Activated B cell treated with CpG ODN at 0.5 μM for 24 hours (primary cell): ENCODE measurements at regions not wholly inside any gene's neighbourhood (a gene's known extent, or its start where the extent isn't known, plus 50 kb on each side); places are given as distances from the start of the nearest gene placed in this dataset.

ENCODE experiments used
- ATAC-seq: fragments of 200-7000 bp; cut with Tn5 transposase; one replicate; pipeline ENCODE4 v1.10.0; 2021; ENCODE audit warnings: low read depth, mild to moderate bottlenecking, moderate library complexity
- CTCF ChIA-PET: fragments of 350-600 bp; sonication (Branson Sonifier 250); formaldehyde crosslinking; loops from one replicate; lab custom pipeline; 2021; ENCODE audit warnings: antibody characterized with exemption; lab: Charles Lee
- POLR2A ChIA-PET: fragments of 350-600 bp; sonication (Branson Sonifier 250); formaldehyde crosslinking; loops from one replicate; lab custom pipeline; 2021; ENCODE audit warnings: antibody characterized with exemption; lab: Charles Lee
- DNase-seq: peaks from one replicate; pipeline ENCODE4 v3.0.0; 2022
- H3K27ac Mint-ChIP-seq: one replicate; pipeline ENCODE4 v1.8.0; 2020; ENCODE audit warnings: mixed read lengths
- H3K27me3 Mint-ChIP-seq: one replicate; pipeline ENCODE4 v1.8.0; 2021; ENCODE audit warnings: mixed read lengths
- H3K36me3 Mint-ChIP-seq: one replicate; pipeline ENCODE4 v1.8.0; 2021; ENCODE audit warnings: low read depth, mixed read lengths
- H3K4me1 Mint-ChIP-seq: one replicate; pipeline ENCODE4 v1.8.0; 2021; ENCODE audit warnings: mixed read lengths
- H3K4me3 Mint-ChIP-seq: one replicate; pipeline ENCODE4 v1.8.0; 2020; ENCODE audit warnings: mild to moderate bottlenecking, mixed read lengths
- H3K9me3 Mint-ChIP-seq: one replicate; pipeline ENCODE4 v1.8.0; 2020; ENCODE audit warnings: mixed read lengths
- intact Hi-C: fragments of 100-400 bp; cut with micrococcal nuclease; formaldehyde crosslinking; loops from one replicate; pipeline ENCODE4 v1.15.1; 2024
- TF ChIP-seq, protein P1 (sequence below): fragments of 200-600 bp; IDR thresholded peaks from one replicate; pipeline ENCODE4 v1.8.0; 2022; ENCODE audit warnings: antibody characterized with exemption, mild to moderate bottlenecking

- no peak for DNase-seq
- H3K36me3 Mint-ChIP-seq, result no peaks in the 10 kb centered on the region
- H3K4me1 Mint-ChIP-seq, result no peaks in the 10 kb centered on the region
- intact Hi-C loops, result no loop called here
- CTCF ChIA-PET, result no interaction called here
- H3K27me3 Mint-ChIP-seq, result no peaks in the 10 kb centered on the region
- TF ChIP-seq, protein P1, sequence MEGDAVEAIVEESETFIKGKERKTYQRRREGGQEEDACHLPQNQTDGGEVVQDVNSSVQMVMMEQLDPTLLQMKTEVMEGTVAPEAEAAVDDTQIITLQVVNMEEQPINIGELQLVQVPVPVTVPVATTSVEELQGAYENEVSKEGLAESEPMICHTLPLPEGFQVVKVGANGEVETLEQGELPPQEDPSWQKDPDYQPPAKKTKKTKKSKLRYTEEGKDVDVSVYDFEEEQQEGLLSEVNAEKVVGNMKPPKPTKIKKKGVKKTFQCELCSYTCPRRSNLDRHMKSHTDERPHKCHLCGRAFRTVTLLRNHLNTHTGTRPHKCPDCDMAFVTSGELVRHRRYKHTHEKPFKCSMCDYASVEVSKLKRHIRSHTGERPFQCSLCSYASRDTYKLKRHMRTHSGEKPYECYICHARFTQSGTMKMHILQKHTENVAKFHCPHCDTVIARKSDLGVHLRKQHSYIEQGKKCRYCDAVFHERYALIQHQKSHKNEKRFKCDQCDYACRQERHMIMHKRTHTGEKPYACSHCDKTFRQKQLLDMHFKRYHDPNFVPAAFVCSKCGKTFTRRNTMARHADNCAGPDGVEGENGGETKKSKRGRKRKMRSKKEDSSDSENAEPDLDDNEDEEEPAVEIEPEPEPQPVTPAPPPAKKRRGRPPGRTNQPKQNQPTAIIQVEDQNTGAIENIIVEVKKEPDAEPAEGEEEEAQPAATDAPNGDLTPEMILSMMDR, result no peak
- no peak overlapping the region for H3K27ac Mint-ChIP-seq
- H3K9me3 Mint-ChIP-seq, result peaks cover 5% of the 10 kb centered on the region
- POLR2A ChIA-PET, result no interaction called here
- ATAC-seq, result no peak
- H3K4me3 Mint-ChIP-seq, result no peak overlapping the region
These were observed 837.9 kb downstream of the OTOL1 start for GRCh38 chr3:162334537-162334936.

DNA sequence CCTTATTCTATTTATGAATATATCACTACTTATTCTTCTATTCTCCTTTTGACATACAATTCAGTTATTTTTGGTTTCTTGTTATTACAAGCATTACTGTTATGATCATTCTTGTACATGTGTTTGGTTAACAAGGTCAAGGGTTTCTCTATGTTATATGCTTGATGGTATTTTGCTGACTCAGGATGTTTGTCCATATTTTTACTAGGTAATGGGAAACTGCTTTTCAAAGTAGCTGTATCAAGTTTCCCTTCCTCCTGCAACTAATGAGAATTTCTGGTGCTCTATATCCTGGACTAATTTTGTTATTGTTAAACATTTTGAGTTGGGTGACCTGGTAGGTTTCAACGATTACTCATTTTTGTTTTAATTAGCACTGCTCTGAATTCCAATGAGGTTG lies 841.0 kb downstream of the OTOL1 start:
- Mint-ChIP-seq H3K27ac (no peak overlapping the region), H3K4me3 (no peak overlapping the region), H3K36me3 (no peaks in the 10 kb centered on the region), H3K4me1 (no peaks in the 10 kb centered on the region), H3K27me3 (no peaks in the 10 kb centered on the region), H3K9me3 (peaks cover 2% of the 10 kb centered on the region)
- intact Hi-C loops, result no loop called here
- ChIA-PET CTCF (no interaction called here), POLR2A (no interaction called here)
- DNase-seq (no peak), ATAC-seq (no peak)
- TF ChIP-seq, protein P1, result no peak

- Mint-ChIP-seq H3K27ac (no peak overlapping the region), H3K4me1 (no peaks in the 10 kb centered on the region), H3K27me3 (no peaks in the 10 kb centered on the region), H3K4me3 (no peak overlapping the region), H3K9me3 (peaks cover 2% of the 10 kb centered on the region), H3K36me3 (no peaks in the 10 kb centered on the region)
- TF ChIP-seq, protein P1, result no peak
- ChIA-PET CTCF (no interaction called here), POLR2A (no interaction called here)
- ATAC-seq, result no peak
- intact Hi-C loops, result no loop called here
- no peak for DNase-seq
These were observed 841.9 kb downstream of the OTOL1 start for GRCh38 chr3:162338514-162338913.

DNA sequence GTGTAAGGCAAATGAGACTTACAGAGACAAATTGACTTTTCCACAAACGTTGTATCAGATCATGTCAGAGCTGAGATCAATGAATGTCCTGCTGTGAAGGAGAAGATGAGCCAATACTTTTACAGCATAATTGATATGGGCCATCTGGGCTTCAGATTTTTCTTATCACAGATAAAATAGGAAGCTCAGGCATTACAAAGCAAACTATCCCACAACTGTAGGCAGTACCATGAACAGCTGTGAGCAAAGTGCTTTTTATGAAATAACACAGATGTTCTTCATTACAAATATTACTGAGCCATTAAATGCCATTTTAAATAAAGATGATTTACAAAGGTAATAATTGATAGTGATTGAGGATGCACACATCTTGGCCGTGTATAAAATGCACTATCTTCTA lies 852.3 kb downstream of the OTOL1 start:
- H3K9me3 Mint-ChIP-seq, result no peaks in the 10 kb centered on the region

DNA sequence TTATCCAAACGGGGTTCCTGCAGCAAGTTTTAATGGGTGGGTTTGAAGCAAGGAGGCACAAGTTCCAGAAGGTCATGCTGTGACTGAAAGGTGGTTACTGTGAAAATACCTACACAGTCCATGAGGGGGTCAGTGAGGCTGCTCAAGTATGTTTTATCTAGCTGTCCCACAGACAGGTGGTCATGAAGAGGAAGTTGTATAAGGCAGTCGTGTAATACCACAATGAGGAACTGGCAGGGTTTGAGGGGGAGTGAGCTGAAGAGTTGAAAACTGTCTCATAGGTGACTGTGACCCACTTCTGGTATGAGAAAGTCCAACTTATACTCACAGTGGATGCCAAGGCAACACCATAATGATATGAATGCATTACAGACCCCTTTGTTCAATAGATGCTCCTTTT lies 856.8 kb downstream of the OTOL1 start:
- peaks cover 2% of the 10 kb centered on the region for H3K9me3 Mint-ChIP-seq
- DNase-seq (no peak), ATAC-seq (no peak)
- H3K36me3 Mint-ChIP-seq, result no peaks in the 10 kb centered on the region
- intact Hi-C loops, result no loop called here
- no peak overlapping the region for H3K27ac Mint-ChIP-seq
- ChIA-PET CTCF (no interaction called here), POLR2A (no interaction called here)
- no peaks in the 10 kb centered on the region for H3K4me1 Mint-ChIP-seq
- H3K27me3 Mint-ChIP-seq, result no peaks in the 10 kb centered on the region
- H3K4me3 Mint-ChIP-seq, result no peak overlapping the region
- TF ChIP-seq, protein P1, result no peak

More for the DNA sequence above, 852.3 kb downstream of the OTOL1 start:
- Mint-ChIP-seq H3K27ac (no peak overlapping the region), H3K4me3 (no peak overlapping the region), H3K27me3 (no peaks in the 10 kb centered on the region), H3K4me1 (no peaks in the 10 kb centered on the region), H3K36me3 (no peaks in the 10 kb centered on the region)
- ChIA-PET POLR2A (no interaction called here), CTCF (no interaction called here)
- no peak for DNase-seq
- TF ChIP-seq, protein P1, result no peak
- intact Hi-C loops, result no loop called here
- ATAC-seq, result no peak
